Right lobe of liver (tissue), 4 donors: ENCODE measurements at regions not wholly inside any gene's neighbourhood (a gene's known extent, or its start where the extent isn't known, plus 50 kb on each side); places are given as distances from the start of the nearest gene placed in this dataset.

Experiments used
- POLR2A ChIP-seq: fragments of 450-650 bp; IDR thresholded peaks from one replicate; pipeline ENCODE4 v1.6.1; 2017; ENCODE audit warnings: antibody characterized with exemption, mild to moderate bottlenecking
- TF ChIP-seq, protein P1 (sequence below), 4 donors: fragments of 200-600 bp in 3 of 4; fragments of 450-650 bp in 1 of 4; IDR thresholded peaks; one replicate each; pipeline versions ENCODE4 v1.5.1 to v1.8.0; 2016 to 2022; ENCODE audit warnings: antibody characterized with exemption in 4 of 4, mild to moderate bottlenecking in 2 of 4
- donor health status: DM: no; HTN: no; CAD: no.
- donor health status: DM: no; HTN: no; CAD: no.
- donor health status: DM: no; HTN: yes; CAD: no.

DNA sequence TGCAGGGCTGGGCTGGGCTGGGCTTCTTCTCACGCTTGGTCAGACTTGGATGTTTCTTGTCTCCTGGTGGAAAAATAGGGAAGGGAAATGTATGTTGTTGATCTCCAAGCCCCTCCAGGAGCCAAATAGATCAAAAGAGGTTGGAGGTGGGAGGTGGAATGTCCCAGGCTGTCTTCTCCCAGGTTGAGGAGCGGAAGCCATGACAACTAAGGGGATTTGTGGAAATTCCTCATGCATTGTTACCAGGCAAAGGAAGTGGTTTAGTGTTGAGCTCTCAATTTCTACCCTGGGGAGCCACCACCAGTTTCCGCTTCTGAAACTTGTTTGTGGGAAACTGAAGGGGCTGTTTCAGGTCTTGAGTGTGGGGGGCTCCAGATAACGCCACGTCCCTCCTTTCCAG is 79.0 kb downstream of the SPRY4 start:
- TF ChIP-seq, protein P1, sequence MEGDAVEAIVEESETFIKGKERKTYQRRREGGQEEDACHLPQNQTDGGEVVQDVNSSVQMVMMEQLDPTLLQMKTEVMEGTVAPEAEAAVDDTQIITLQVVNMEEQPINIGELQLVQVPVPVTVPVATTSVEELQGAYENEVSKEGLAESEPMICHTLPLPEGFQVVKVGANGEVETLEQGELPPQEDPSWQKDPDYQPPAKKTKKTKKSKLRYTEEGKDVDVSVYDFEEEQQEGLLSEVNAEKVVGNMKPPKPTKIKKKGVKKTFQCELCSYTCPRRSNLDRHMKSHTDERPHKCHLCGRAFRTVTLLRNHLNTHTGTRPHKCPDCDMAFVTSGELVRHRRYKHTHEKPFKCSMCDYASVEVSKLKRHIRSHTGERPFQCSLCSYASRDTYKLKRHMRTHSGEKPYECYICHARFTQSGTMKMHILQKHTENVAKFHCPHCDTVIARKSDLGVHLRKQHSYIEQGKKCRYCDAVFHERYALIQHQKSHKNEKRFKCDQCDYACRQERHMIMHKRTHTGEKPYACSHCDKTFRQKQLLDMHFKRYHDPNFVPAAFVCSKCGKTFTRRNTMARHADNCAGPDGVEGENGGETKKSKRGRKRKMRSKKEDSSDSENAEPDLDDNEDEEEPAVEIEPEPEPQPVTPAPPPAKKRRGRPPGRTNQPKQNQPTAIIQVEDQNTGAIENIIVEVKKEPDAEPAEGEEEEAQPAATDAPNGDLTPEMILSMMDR (IDR thresholded peaks at IDR 0.05): no peak
- TF ChIP-seq POLR2A: no peak
